ENCODE measurements at regions not wholly inside any gene's neighbourhood (a gene's known extent, or its start where the extent isn't known, plus 50 kb on each side); places are given as distances from the start of the nearest gene placed in this dataset.

DNA sequence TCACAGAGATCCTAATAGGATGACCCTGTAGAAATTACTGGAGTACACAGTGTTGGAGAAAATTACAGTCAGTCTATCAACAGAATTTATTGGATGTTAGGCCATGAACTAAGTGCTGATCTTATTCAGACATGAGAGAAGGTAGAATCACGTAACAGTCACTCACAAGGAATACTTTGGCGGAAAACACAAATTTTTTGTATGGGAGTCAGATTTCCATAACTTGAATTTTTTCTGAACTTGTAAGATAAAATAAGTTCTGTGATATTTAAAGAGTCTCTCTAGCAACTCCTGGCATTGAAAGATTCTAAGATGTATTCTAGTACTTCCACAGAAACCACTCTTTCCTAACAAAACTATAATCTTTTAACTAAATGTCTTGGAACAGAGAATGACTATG is 178.8 kb upstream of the MME start:
- TF ChIP-seq, protein P1, sequence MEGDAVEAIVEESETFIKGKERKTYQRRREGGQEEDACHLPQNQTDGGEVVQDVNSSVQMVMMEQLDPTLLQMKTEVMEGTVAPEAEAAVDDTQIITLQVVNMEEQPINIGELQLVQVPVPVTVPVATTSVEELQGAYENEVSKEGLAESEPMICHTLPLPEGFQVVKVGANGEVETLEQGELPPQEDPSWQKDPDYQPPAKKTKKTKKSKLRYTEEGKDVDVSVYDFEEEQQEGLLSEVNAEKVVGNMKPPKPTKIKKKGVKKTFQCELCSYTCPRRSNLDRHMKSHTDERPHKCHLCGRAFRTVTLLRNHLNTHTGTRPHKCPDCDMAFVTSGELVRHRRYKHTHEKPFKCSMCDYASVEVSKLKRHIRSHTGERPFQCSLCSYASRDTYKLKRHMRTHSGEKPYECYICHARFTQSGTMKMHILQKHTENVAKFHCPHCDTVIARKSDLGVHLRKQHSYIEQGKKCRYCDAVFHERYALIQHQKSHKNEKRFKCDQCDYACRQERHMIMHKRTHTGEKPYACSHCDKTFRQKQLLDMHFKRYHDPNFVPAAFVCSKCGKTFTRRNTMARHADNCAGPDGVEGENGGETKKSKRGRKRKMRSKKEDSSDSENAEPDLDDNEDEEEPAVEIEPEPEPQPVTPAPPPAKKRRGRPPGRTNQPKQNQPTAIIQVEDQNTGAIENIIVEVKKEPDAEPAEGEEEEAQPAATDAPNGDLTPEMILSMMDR (IDR thresholded peaks at IDR 0.05; ENCODE audit: insufficient read depth, low read depth, low read length): no peak
- TF ChIP-seq EZH2 (IDR thresholded peaks at IDR 0.05; ENCODE audit: insufficient read depth, low read length): no peak

Measured in astrocyte (in vitro differentiated cells and primary cell).